Keratinocyte (primary cell): ENCODE measurements at regions not wholly inside any gene's neighbourhood (a gene's known extent, or its start where the extent isn't known, plus 50 kb on each side); places are given as distances from the start of the nearest gene placed in this dataset.

Experiments used
- DNase-seq: peaks from one replicate; pipeline ENCODE4 v3.0.0-alpha.2; 2011; ENCODE audit warnings: low read depth, missing footprints, low spot score
- FAIRE-seq: peaks from 2 replicates; lab custom pipeline; 2011; peaks lifted over from hg19 to GRCh38; lab: Jason Lieb, UNC
- H2AFZ ChIP-seq: 2 replicates; pipeline ENCODE4 v1.6.0; 2012; ENCODE audit warnings: low read length, control low read depth, inconsistent platforms; ENCODE audit not compliant: control insufficient read depth
- H3K27ac ChIP-seq: 2 replicates; pipeline ENCODE4 v1.5.1; 2011; ENCODE audit warnings: low read length; ENCODE audit not compliant: control insufficient read depth, insufficient read depth
- H3K27me3 ChIP-seq: 3 replicates; pipeline ENCODE4 v1.6.0; 2011; ENCODE audit warnings: low read length; ENCODE audit not compliant: control insufficient read depth, insufficient read depth; ENCODE audit errors: extremely low read depth
- H3K36me3 ChIP-seq, 2 experiments: 2 replicates in 1 of 2; 3 replicates in 1 of 2; pipeline ENCODE4 v1.5.1; 2011; ENCODE audit warnings: low read length in 2 of 2, mild to moderate bottlenecking in 1 of 2; ENCODE audit not compliant: control insufficient read depth in 2 of 2, insufficient read depth in 2 of 2; ENCODE audit errors: extremely low read depth in 1 of 2
- H3K4me1 ChIP-seq: 3 replicates; pipeline ENCODE4 v1.5.1; 2011; ENCODE audit warnings: low read length; ENCODE audit not compliant: control insufficient read depth, insufficient read depth; ENCODE audit errors: extremely low read depth
- H3K4me2 ChIP-seq: 3 replicates; pipeline ENCODE4 v1.6.0; 2011; ENCODE audit warnings: low read depth, low read length; ENCODE audit not compliant: control insufficient read depth, insufficient read depth; ENCODE audit errors: extremely low read depth
- H3K4me3 ChIP-seq, 3 experiments: fragments of 200-600 bp in 1 of 3; sonication (generic) in 1 of 3; 2 replicates in 2 of 3; 3 replicates in 1 of 3; pipeline ENCODE4 v1.5.1; 2011 to 2016; ENCODE audit warnings: low read length in 3 of 3, mild to moderate bottlenecking in 3 of 3, control low read depth in 2 of 3, inconsistent platforms in 1 of 3, low read depth in 1 of 3, mixed read lengths in 1 of 3, mixed run types in 1 of 3, moderate library complexity in 1 of 3; ENCODE audit not compliant: control insufficient read depth in 2 of 3, insufficient read depth in 2 of 3; ENCODE audit errors: extremely low read depth in 1 of 3
- H3K79me2 ChIP-seq: 2 replicates; pipeline ENCODE4 v1.6.0; 2012; ENCODE audit warnings: low read length; ENCODE audit not compliant: control insufficient read depth, insufficient read depth
- H3K9ac ChIP-seq: 3 replicates; pipeline ENCODE4 v1.6.0; 2011; ENCODE audit warnings: low read length; ENCODE audit not compliant: control insufficient read depth, insufficient read depth; ENCODE audit errors: extremely low read depth
- H3K9me1 ChIP-seq: 3 replicates; pipeline ENCODE4 v1.6.0; 2011; ENCODE audit warnings: low read length; ENCODE audit not compliant: control insufficient read depth, insufficient read depth; ENCODE audit errors: extremely low read depth
- H3K9me3 ChIP-seq: 2 replicates; pipeline ENCODE4 v1.5.1; 2012; ENCODE audit warnings: low read depth, low read length; ENCODE audit not compliant: control insufficient read depth
- H4K20me1 ChIP-seq: 3 replicates; pipeline ENCODE4 v1.6.0; 2011; ENCODE audit warnings: low read length; ENCODE audit not compliant: control insufficient read depth, insufficient read depth; ENCODE audit errors: extremely low read depth
- CTCF ChIP-seq, 3 experiments: IDR thresholded peaks in 1 of 3; conservative IDR thresholded peaks in 1 of 3; optimal IDR thresholded peaks in 1 of 3; 2 replicates in 2 of 3; 3 replicates in 1 of 3; pipeline versions ENCODE3 to v1.5.1; 2011; ENCODE audit warnings: low read length in 3 of 3, mild to moderate bottlenecking in 3 of 3, moderate library complexity in 2 of 3, control low read depth in 1 of 3, inconsistent platforms in 1 of 3; ENCODE audit not compliant: insufficient read depth in 2 of 3; ENCODE audit errors: extremely low read depth in 1 of 3
- EZH2 ChIP-seq: IDR thresholded peaks from one replicate; pipeline ENCODE4 v1.6.1; 2012; ENCODE audit warnings: inconsistent platforms, mild to moderate bottlenecking, low read length, moderate library complexity
- dilution Hi-C: fragments of 300-500 bp; cut with MboI; formaldehyde crosslinking; loops from one replicate; pipeline ENCODE4 v1.7.0; 2020; ENCODE audit warnings: low sequenced_read_pairs; ENCODE audit not compliant: extremely low pct_ligation_motif_present

- FAIRE-seq (no peak), DNase-seq (no peak)
- dilution Hi-C loops, result no loop called here
- Histone ChIP-seq H3K4me2 (no peak overlapping the region), H3K4me3 (no peak overlapping the region), H3K4me1 (no peaks in the 10 kb centered on the region), H3K79me2 (no peaks in the 10 kb centered on the region), H3K9me1 (no peaks in the 10 kb centered on the region), H3K9me3 (peaks cover 2% of the 10 kb centered on the region), H3K36me3 (no peaks in the 10 kb centered on the region), H3K27ac (no peak overlapping the region), H2AFZ (no peak overlapping the region), H3K9ac (no peak overlapping the region), H3K27me3 (no peaks in the 10 kb centered on the region), H4K20me1 (no peaks in the 10 kb centered on the region)
- TF ChIP-seq CTCF (optimal IDR thresholded peaks at IDR 0.05 in 1 of 3, IDR thresholded peaks at IDR 0.05 in 1 of 3, conservative IDR thresholded peaks at IDR 0.05 in 1 of 3; ENCODE audit: extremely low read depth in 1 of 3, insufficient read depth in 2 of 3, low read length in 3 of 3) (no peak), EZH2 (no peak)
Observed at GRCh38 chrX:30153175-30153880, 62.0 kb upstream of the MAGEB2 start.

- H3K9me3 ChIP-seq, result peaks cover 2% of the 10 kb centered on the region
- H4K20me1 ChIP-seq, result no peaks in the 10 kb centered on the region
- H3K4me1 ChIP-seq, result no peaks in the 10 kb centered on the region
- H3K79me2 ChIP-seq, result no peaks in the 10 kb centered on the region
- no peak for FAIRE-seq
- no peaks in the 10 kb centered on the region for H3K36me3 ChIP-seq
- no peak for TF ChIP-seq EZH2
- no peak for TF ChIP-seq CTCF (optimal IDR thresholded peaks at IDR 0.05 in 1 of 3, IDR thresholded peaks at IDR 0.05 in 1 of 3, conservative IDR thresholded peaks at IDR 0.05 in 1 of 3; ENCODE audit: extremely low read depth in 1 of 3, insufficient read depth in 2 of 3, low read length in 3 of 3)
- no peak overlapping the region for H3K4me3 ChIP-seq
- dilution Hi-C loops, result no loop called here
- no peaks in the 10 kb centered on the region for H3K27me3 ChIP-seq
- no peak overlapping the region for H2AFZ ChIP-seq
- no peak overlapping the region for H3K9ac ChIP-seq
- no peaks in the 10 kb centered on the region for H3K9me1 ChIP-seq
- no peak overlapping the region for H3K27ac ChIP-seq
- no peak for DNase-seq
- no peak overlapping the region for H3K4me2 ChIP-seq
Observed at GRCh38 chrX:30153881-30154260, 61.5 kb upstream of the MAGEB2 start.
